ENCODE measurements at regions not wholly inside any gene's neighbourhood (a gene's known extent, or its start where the extent isn't known, plus 50 kb on each side); places are given as distances from the start of the nearest gene placed in this dataset.

GRCh38 chr15:92272106-92272505 lies 121.6 kb upstream of the ST8SIA2 start:
- Histone ChIP-seq H3K27ac (no peak overlapping the region), H3K27me3 (ENCODE audit: insufficient read depth, low read depth) (no peaks in the 10 kb centered on the region), H3K4me3 (IDR thresholded peaks at IDR 0.05; ENCODE audit: insufficient read depth, low read depth, low read length) (no peak overlapping the region), H3K4me2 (no peak overlapping the region), H4K20me1 (ENCODE audit: insufficient read depth) (no peaks in the 10 kb centered on the region), H3K36me3 (ENCODE audit: insufficient read depth) (no peaks in the 10 kb centered on the region), H3K79me2 (ENCODE audit: insufficient read depth, low read depth) (no peaks in the 10 kb centered on the region), H3K4me1 (ENCODE audit: low read depth, poor library complexity, severe bottlenecking) (no peaks in the 10 kb centered on the region), H3K9ac (no peak overlapping the region), H2AFZ (ENCODE audit: low read depth) (no peak overlapping the region)
- TF ChIP-seq CTCF (conservative IDR thresholded peaks at IDR 0.05; ENCODE audit: low read depth, low read length): no peak

GRCh38 chr15:92273286-92273685 lies 120.4 kb upstream of the ST8SIA2 start:
- Histone ChIP-seq H3K4me2 (no peak overlapping the region), H3K79me2 (ENCODE audit: insufficient read depth, low read depth) (no peaks in the 10 kb centered on the region), H3K27me3 (ENCODE audit: insufficient read depth, low read depth) (no peaks in the 10 kb centered on the region), H3K9ac (no peak overlapping the region), H3K36me3 (ENCODE audit: insufficient read depth) (no peaks in the 10 kb centered on the region), H4K20me1 (ENCODE audit: insufficient read depth) (no peaks in the 10 kb centered on the region), H3K4me1 (ENCODE audit: low read depth, poor library complexity, severe bottlenecking) (no peaks in the 10 kb centered on the region), H3K4me3 (IDR thresholded peaks at IDR 0.05; ENCODE audit: insufficient read depth, low read depth, low read length) (no peak overlapping the region), H2AFZ (ENCODE audit: low read depth) (no peak overlapping the region), H3K27ac (no peak overlapping the region)
- no peak for TF ChIP-seq CTCF (conservative IDR thresholded peaks at IDR 0.05; ENCODE audit: low read depth, low read length)

- Histone ChIP-seq H3K4me2 (no peak overlapping the region), H3K36me3 (ENCODE audit: insufficient read depth) (no peaks in the 10 kb centered on the region), H3K4me1 (ENCODE audit: low read depth, poor library complexity, severe bottlenecking) (no peaks in the 10 kb centered on the region), H4K20me1 (ENCODE audit: insufficient read depth) (no peaks in the 10 kb centered on the region), H3K4me3 (IDR thresholded peaks at IDR 0.05; ENCODE audit: insufficient read depth, low read depth, low read length) (no peak overlapping the region), H3K79me2 (ENCODE audit: insufficient read depth, low read depth) (no peaks in the 10 kb centered on the region), H3K27ac (no peak overlapping the region), H3K9ac (no peak overlapping the region), H3K27me3 (ENCODE audit: insufficient read depth, low read depth) (no peaks in the 10 kb centered on the region), H2AFZ (ENCODE audit: low read depth) (no peak overlapping the region)
- no peak for TF ChIP-seq CTCF (conservative IDR thresholded peaks at IDR 0.05; ENCODE audit: low read depth, low read length)
Measured at GRCh38 chr15:92273723-92274122, 120.0 kb upstream of the ST8SIA2 start.

GRCh38 chr15:92277776-92278175 lies 115.9 kb upstream of the ST8SIA2 start:
- Histone ChIP-seq H3K4me1 (ENCODE audit: low read depth, poor library complexity, severe bottlenecking) (no peaks in the 10 kb centered on the region), H3K36me3 (ENCODE audit: insufficient read depth) (no peaks in the 10 kb centered on the region), H3K4me2 (no peak overlapping the region), H2AFZ (ENCODE audit: low read depth) (no peak overlapping the region), H4K20me1 (ENCODE audit: insufficient read depth) (no peaks in the 10 kb centered on the region), H3K9ac (no peak overlapping the region), H3K4me3 (IDR thresholded peaks at IDR 0.05; ENCODE audit: insufficient read depth, low read depth, low read length) (no peak overlapping the region), H3K27me3 (ENCODE audit: insufficient read depth, low read depth) (no peaks in the 10 kb centered on the region), H3K27ac (no peak overlapping the region), H3K79me2 (ENCODE audit: insufficient read depth, low read depth) (no peaks in the 10 kb centered on the region)
- TF ChIP-seq CTCF (conservative IDR thresholded peaks at IDR 0.05; ENCODE audit: low read depth, low read length): peak; percentile 42

GRCh38 chr15:92283813-92284212 lies 109.9 kb upstream of the ST8SIA2 start:
- H3K27ac ChIP-seq: no peak overlapping the region
- no peaks in the 10 kb centered on the region for H4K20me1 ChIP-seq (ENCODE audit: insufficient read depth)
- H3K4me3 ChIP-seq (IDR thresholded peaks at IDR 0.05; ENCODE audit: insufficient read depth, low read depth, low read length): no peak overlapping the region
- TF ChIP-seq CTCF (conservative IDR thresholded peaks at IDR 0.05; ENCODE audit: low read depth, low read length): no peak
- peaks cover 5% of the 10 kb centered on the region for H3K4me1 ChIP-seq (ENCODE audit: low read depth, poor library complexity, severe bottlenecking)
- H3K36me3 ChIP-seq (ENCODE audit: insufficient read depth): no peaks in the 10 kb centered on the region
- H3K9ac ChIP-seq: no peak overlapping the region
- no peak overlapping the region for H3K4me2 ChIP-seq
- no peak overlapping the region for H2AFZ ChIP-seq (ENCODE audit: low read depth)
- H3K79me2 ChIP-seq (ENCODE audit: insufficient read depth, low read depth): no peaks in the 10 kb centered on the region
- H3K27me3 ChIP-seq (ENCODE audit: insufficient read depth, low read depth): no peaks in the 10 kb centered on the region
